HCEC 1CT (cell line): ENCODE measurements at regions not wholly inside any gene's neighbourhood (a gene's known extent, or its start where the extent isn't known, plus 50 kb on each side); places are given as distances from the start of the nearest gene placed in this dataset.
A peak's percentile ranks its signal among the peaks of the same experiment; 100 is the strongest.

Experiments
- DNase-seq: peaks from one replicate; pipeline ENCODE4 v3.0.0-alpha.2; 2017

GRCh38 chr5:12322042-12322441 is 417.8 kb upstream of the CTNND2 start:
- no peak for DNase-seq

DNA sequence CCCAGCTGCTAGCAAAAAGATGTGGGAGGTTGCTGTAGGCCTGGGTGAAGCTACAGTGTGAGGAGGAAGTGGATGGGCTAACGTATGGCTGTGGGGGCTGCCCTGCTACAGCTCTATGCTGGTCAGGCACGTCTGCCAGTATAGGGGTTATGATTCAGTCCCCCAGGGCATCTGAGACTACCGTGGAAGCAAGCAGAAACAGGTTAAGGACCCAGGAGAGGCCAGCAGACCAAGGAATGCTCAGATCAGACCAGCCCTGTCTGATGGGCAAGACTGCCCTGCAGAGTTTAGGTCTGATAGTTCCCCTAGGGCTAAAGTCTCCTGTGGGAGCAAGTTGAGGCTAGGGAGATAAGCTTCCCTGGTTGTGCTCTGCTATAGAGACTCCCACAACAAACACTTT is 416.1 kb upstream of the CTNND2 start:
- DNase-seq, result no peak

GRCh38 chr5:12316812-12317211 is 412.6 kb upstream of the CTNND2 start:
- no peak for DNase-seq

GRCh38 chr5:12315461-12315860 is 411.2 kb upstream of the CTNND2 start:
- no peak for DNase-seq

DNA sequence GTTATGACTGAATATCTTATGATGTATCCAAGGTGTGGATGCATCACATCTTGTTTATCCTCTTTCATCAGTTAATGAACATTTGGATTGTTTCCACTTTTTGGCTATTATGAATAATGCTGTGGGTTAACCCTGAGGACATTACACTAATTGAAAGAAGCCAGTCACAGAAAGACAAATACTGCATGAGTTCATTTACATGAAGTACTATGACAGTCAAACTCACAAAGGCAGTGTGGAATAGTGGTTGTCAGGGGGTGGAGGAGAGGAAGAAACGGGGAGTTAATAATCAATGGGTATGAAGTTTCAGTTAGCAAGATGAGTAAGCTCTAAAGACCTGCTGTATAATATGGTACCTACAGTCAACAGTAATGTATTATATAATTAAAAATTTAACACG is 409.4 kb upstream of the CTNND2 start:
- DNase-seq, result no peak

DNA sequence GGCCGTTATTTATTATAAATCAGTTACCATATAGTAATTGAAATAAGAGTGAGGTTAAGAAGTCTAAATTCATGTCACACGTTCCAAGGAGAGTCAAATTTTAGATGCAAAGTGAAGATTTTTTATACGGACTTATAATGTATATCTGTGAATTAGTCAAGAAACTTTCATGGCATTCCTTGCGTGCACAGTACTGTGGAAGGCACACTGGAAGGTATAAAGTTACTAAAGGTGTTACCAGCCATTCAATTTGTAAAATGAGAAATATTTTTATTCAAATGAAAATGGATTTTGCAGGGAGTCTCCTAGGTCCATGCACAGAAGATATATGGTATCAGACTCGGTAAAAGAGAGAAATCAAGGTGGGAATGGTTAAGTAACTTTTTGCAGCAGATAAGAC is 408.1 kb upstream of the CTNND2 start:
- DNase-seq, result no peak

- DNase-seq, result no peak
These were observed 389.9 kb upstream of the CTNND2 start for GRCh38 chr5:12294151-12294550.

GRCh38 chr5:12292610-12293204 is 388.5 kb upstream of the CTNND2 start:
- peak; percentile 15 for DNase-seq

GRCh38 chr5:12284604-12285003 is 380.4 kb upstream of the CTNND2 start:
- no peak for DNase-seq

DNA sequence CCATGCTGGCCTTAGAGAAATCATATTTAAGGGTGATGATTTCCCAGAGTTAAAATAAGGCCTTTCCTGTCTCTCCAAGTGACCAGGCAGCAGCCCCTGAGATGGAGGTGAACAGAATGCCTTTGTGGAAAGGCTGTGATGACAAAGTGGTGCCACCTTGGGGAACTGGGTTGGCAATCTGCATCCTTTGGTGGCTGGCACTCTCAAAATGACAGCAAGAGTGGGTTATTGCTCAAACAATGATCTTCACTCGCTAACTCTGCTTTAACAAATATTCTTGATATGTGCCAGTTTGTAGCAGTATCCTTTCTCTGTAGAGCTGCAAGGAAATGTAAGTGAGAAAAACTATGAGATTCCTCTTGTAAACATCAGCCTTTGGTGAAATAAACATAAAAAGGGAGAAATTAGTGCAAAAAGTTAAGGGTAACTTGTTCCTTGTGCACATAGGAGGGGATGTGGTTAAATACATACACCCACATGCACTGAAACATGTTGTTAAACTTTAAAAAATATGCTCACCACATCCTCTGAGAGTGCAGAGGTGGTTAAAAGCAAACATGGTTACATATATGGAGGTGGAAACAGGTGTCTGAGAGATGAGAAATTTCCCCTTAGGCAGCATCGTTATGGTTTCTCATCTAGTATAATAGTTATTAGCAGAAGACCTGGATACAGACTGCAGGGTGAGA is 373.4 kb upstream of the CTNND2 start:
- no peak for DNase-seq

DNA sequence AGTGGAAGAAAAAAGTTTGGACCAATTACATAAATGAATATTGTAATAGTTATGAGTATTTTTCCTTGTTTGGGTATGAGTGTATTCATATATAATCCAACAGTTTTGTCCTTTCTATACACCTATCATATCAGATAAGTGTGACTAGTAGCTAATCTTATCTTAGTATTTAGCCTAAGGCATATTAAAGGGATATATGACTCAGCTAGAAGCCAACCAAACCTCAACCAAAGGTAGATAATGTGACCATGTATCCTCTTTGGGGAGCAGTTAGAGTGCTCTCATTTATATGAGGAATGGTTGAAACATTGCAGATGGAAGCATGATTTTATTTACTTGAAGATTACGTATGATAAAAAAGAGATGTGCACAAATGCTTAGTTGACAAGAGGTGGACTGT is 370.0 kb upstream of the CTNND2 start:
- DNase-seq, result no peak

- no peak for DNase-seq
These were observed 368.1 kb upstream of the CTNND2 start for GRCh38 chr5:12272389-12272788.

- no peak for DNase-seq
These were observed 366.7 kb upstream of the CTNND2 start for GRCh38 chr5:12270914-12271313.

DNA sequence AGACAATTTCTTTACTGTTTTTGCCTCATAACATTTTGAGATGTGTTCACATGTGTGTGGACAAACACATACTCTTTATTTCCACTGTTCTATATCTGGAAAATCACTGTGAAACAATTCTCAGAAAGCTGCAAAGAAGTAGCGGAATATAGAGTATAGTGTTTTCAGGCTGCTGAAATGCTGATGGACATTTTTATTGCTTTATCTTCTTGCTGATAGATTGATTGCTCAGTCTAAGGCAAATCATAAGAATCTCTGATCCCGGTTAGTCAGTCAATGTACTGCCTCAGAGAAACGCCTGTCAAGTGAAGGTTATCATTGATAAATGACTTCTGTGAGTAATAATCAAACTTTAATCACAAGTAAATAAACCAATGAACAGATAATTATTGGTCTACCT is 364.9 kb upstream of the CTNND2 start:
- no peak for DNase-seq

DNA sequence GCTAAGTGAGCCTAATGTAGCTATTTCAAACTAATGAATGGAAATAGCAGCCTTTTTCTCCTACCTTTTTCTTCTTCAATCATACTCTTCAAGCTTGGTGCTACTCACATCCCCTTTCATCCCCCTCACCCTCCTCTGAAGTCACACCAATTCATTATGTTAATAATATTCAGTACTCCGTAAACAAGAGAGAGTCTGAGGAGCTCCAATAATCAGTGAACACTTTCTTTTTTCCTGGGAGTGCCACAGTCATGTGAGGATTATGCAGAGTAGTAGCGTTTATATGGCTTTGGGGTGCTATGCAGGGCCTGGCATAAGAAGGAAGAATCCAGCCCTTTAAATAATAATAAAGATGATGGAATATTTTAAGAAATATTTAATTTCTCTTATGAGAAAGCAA is 354.3 kb upstream of the CTNND2 start:
- DNase-seq, result no peak

DNA sequence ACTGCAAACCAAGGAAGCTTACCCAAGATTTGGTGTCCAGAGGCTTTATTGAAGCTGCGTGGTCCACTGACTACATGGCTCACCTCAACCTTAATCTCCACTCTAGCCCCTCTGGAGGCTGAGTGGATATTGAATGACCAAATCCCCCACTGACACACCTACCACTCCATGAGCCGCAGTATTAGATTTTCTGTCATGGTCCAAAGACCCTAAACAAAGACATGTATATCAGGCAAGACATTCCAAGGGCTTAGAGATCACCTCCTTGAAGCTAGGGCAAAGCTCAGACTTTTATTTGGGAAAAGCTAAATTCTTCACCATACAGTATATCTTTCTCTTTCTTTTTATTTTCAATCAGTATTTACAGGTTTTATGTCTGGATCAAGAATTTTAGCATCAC is 346.2 kb upstream of the CTNND2 start:
- DNase-seq, result no peak

GRCh38 chr5:12248831-12249230 is 344.6 kb upstream of the CTNND2 start:
- DNase-seq, result no peak

DNA sequence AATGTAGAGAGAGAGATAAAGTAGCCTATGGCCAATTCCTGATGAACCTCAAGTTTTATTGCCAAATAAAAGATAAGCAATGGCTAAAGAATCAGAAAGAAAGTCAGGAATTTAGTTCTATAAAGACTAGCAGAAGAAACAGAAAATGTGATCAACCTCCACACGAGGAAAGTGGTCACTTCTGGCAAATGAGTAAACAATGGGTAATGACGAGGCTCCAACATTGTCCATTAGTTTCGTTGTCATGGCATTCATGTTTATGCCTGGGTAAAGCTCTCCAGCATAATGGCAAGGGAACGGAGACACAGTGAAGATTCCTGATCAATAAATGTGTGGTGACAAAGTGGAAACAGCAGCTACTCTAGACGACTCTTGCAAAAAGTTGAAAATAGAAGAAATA is 341.8 kb upstream of the CTNND2 start:
- DNase-seq, result no peak

DNA sequence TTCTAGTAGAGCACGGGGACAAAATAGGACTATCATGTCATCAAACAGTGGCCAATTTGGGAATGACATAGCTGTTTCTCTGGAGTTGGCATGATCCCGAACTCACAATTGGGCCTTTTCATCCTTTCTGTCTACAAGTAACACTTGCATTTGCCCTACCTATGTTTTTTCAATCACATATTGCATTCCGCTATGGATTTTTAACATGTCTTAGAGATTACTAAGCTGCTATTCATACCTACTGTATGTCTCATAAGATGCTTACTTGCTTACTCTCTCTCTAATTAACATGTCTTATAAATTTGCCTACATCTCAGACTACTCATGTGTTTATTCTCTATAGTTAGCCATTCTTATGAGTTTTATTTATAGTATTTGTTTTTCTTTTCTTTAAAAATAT is 341.2 kb upstream of the CTNND2 start:
- peak; percentile 54 for DNase-seq

DNA sequence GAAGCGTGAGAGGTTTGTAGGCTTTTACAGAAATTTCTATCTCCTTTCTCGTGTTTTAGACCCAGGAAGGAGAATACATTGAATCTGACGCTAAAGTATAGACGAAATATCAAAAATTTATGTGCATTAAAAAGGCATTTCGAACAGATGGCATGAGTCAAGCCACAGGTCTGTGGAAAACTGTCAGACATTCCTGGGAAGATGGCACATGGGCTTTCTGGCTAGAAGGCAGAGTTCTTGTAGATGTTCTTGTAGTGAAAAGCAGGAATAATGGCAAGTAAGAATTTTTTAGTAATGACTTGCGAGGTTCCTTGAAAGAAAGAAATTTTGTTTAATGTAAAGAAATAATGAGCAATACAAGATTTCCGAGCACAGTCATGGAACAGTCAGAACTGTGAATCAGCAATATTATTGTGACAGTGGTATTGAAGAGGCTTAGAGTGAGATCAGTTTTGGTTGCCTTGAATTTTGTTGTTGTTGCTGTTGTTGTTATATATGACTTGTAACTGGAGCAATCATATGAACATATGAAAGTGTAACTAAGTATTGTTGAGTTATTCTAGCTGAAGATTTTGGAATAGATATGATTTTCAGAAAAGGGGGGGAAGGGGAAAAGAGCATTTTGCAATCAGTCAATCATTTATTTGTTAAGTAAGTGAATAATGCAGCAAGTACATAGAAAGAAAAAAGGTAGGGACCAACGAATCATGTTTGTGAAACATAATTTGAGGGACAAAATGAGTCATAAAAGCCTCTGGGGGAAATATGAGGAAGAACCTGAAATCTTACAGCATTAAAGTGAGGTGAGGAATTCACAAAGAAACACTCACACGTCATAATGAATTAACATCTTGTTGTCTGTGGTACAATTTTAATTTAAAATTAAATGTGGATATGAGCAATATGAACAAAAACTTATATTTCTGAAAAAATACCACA is 339.0 kb upstream of the CTNND2 start:
- DNase-seq, result peak; percentile 71

- DNase-seq, result no peak
These were observed 333.8 kb upstream of the CTNND2 start for GRCh38 chr5:12237837-12238575.

DNA sequence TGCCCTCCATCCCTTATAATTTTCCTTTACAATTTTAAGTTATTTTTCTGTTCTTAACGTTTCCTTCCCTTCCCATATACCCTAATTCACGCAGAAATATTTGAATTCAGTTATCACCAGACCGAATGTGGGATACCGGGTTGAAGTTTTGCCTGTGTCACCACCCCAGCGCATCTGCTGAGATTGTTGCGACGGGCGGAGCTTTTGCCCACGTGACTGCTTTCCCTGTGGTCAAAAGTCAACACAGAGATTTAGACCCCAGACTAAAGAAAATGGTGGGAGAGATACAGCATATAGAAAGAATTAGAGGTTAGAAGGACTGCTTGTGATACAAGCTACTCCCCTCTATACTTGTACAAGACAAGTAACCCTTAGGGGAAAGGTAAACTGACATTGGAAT is 326.4 kb upstream of the CTNND2 start:
- DNase-seq, result no peak

- DNase-seq, result no peak
These were observed 312.8 kb upstream of the CTNND2 start for GRCh38 chr5:12217039-12217438.
